H1 (cell line): ENCODE measurements at regions not wholly inside any gene's neighbourhood (a gene's known extent, or its start where the extent isn't known, plus 50 kb on each side); places are given as distances from the start of the nearest gene placed in this dataset.

ENCODE experiments used
- CTCF ChIA-PET: fragments of 300-600 bp; sonication (Branson Sonifier 250); formaldehyde crosslinking; loops from one replicate; lab custom pipeline; 2021; ENCODE audit not compliant: partially characterized antibody; lab: Charles Lee
- POLR2A ChIA-PET: fragments of 300-600 bp; sonication (Branson Sonifier 250); formaldehyde crosslinking; loops from one replicate; lab custom pipeline; 2021; ENCODE audit warnings: inconsistent platforms; ENCODE audit not compliant: partially characterized antibody; lab: Charles Lee
- DNase-seq, 2 experiments: peaks; one replicate each; pipeline versions ENCODE4 v3.0.0 to v3.0.0-alpha.2; 2010 to 2022; ENCODE audit warnings: low spot score in 2 of 2, low read depth in 1 of 2, mixed read lengths in 1 of 2
- FAIRE-seq: peaks from 2 replicates; lab custom pipeline; 2011; peaks lifted over from hg19 to GRCh38; lab: Jason Lieb, UNC
- H2AFZ ChIP-seq: 2 replicates; pipeline ENCODE4 v1.8.1; 2012; ENCODE audit warnings: low read length, inconsistent platforms
- H2AK5ac ChIP-seq: 2 replicates; pipeline ENCODE4 v1.6.1; 2013; ENCODE audit warnings: low read depth, low read length
- H2BK120ac ChIP-seq: replicated peaks from 2 replicates; pipeline ENCODE3; 2013; ENCODE audit warnings: low read depth, low read length, inconsistent platforms
- H2BK12ac ChIP-seq: 2 replicates; pipeline ENCODE4 v1.6.1; 2013; ENCODE audit warnings: low read depth, low read length
- H2BK15ac ChIP-seq: 2 replicates; pipeline ENCODE4 v1.6.1; 2013; ENCODE audit warnings: low read length
- H2BK20ac ChIP-seq: 2 replicates; pipeline ENCODE4 v1.6.1; 2013; ENCODE audit warnings: low read length
- H2BK5ac ChIP-seq: 2 replicates; pipeline ENCODE4 v1.6.1; 2013; ENCODE audit warnings: low read depth, low read length
- H3K14ac ChIP-seq: 2 replicates; pipeline ENCODE4 v1.6.1; 2013; ENCODE audit warnings: inconsistent platforms; ENCODE audit not compliant: insufficient read length
- H3K18ac ChIP-seq: 2 replicates; pipeline ENCODE4 v1.6.1; 2013; ENCODE audit warnings: low read length; ENCODE audit errors: extremely low read depth
- H3K23ac ChIP-seq: 2 replicates; pipeline ENCODE4 v1.6.1; 2013; ENCODE audit warnings: inconsistent platforms; ENCODE audit not compliant: insufficient read length
- H3K23me2 ChIP-seq: 2 replicates; pipeline ENCODE4 v1.6.1; 2013; ENCODE audit warnings: low read depth, low read length
- H3K27ac ChIP-seq: 2 replicates; pipeline ENCODE4 v1.6.1; 2011; ENCODE audit warnings: low read depth, low read length, inconsistent platforms
- H3K27me3 ChIP-seq, 4 experiments: replicated peaks in 1 of 4; 1 replicate in 1 of 4; 2 replicates in 3 of 4; pipeline versions ENCODE4 v1.6.1 to v1.8.1; 2011 to 2013; ENCODE audit warnings: low read length in 3 of 4, mild to moderate bottlenecking in 3 of 4, inconsistent platforms in 2 of 4, mixed read lengths in 2 of 4, moderate library complexity in 1 of 4; ENCODE audit not compliant: control insufficient read depth in 3 of 4, insufficient read depth in 3 of 4; ENCODE audit errors: extremely low read depth in 1 of 4
- H3K36me3 ChIP-seq, 4 experiments: 2 replicates each; pipeline versions ENCODE4 v1.6.1 to v1.8.1; 2011 to 2013; ENCODE audit warnings: mild to moderate bottlenecking in 4 of 4, low read length in 3 of 4, moderate library complexity in 2 of 4, control low read depth in 1 of 4, inconsistent platforms in 1 of 4; ENCODE audit not compliant: insufficient read depth in 4 of 4, control insufficient read depth in 2 of 4
- H3K4ac ChIP-seq: replicated peaks from 2 replicates; pipeline ENCODE3; 2013; ENCODE audit warnings: low read length, low read depth, mixed read lengths, inconsistent platforms; ENCODE audit not compliant: insufficient read length
- H3K4me1 ChIP-seq, 4 experiments: replicated peaks in 1 of 4; 1 replicate in 1 of 4; 2 replicates in 3 of 4; pipeline versions ENCODE4 v1.6.1 to v1.8.1; 2011 to 2013; ENCODE audit warnings: low read length in 3 of 4, inconsistent platforms in 2 of 4, mixed read lengths in 1 of 4; ENCODE audit not compliant: insufficient read depth in 4 of 4, control insufficient read depth in 3 of 4
- H3K4me2 ChIP-seq, 2 experiments: 2 replicates each; pipeline versions ENCODE4 v1.6.1 to v1.8.1; 2011 to 2013; ENCODE audit warnings: low read depth in 2 of 2, low read length in 2 of 2, control low read depth in 1 of 2, inconsistent platforms in 1 of 2, mild to moderate bottlenecking in 1 of 2; ENCODE audit not compliant: insufficient read depth in 1 of 2
- H3K4me3 ChIP-seq, 4 experiments: fragments of 200-600, 300-600 bp in 1 of 4; sonication (generic), shearing (Covaris generic), sonication (Bioruptor Twin) in 1 of 4; 2 replicates each; pipeline versions ENCODE4 v1.5.1 to v1.8.1; 2011 to 2016; ENCODE audit warnings: low read length in 4 of 4, low read depth in 3 of 4, control low read depth in 2 of 4, inconsistent platforms in 2 of 4, mild to moderate bottlenecking in 2 of 4, mixed read lengths in 1 of 4, moderate library complexity in 1 of 4; ENCODE audit not compliant: insufficient read depth in 2 of 4; ENCODE audit errors: extremely low read depth in 1 of 4
- H3K56ac ChIP-seq: replicated peaks from 2 replicates; pipeline ENCODE3; 2013; ENCODE audit warnings: low read depth, mild to moderate bottlenecking, mixed read lengths, low read length, inconsistent platforms; ENCODE audit not compliant: insufficient read length
- H3K79me1 ChIP-seq: 2 replicates; pipeline ENCODE4 v1.6.1; 2013; ENCODE audit warnings: low read depth, low read length, control low read depth
- H3K79me2 ChIP-seq, 2 experiments: 2 replicates each; pipeline versions ENCODE4 v1.6.1 to v1.8.1; 2012 to 2013; ENCODE audit warnings: low read length in 2 of 2, mild to moderate bottlenecking in 2 of 2, inconsistent platforms in 1 of 2; ENCODE audit not compliant: insufficient read depth in 2 of 2, control insufficient read depth in 1 of 2
- H3K9ac ChIP-seq, 4 experiments: replicated peaks in 1 of 4; 1 replicate in 1 of 4; 2 replicates in 3 of 4; pipeline versions ENCODE4 v1.6.1 to v1.8.1; 2011 to 2013; ENCODE audit warnings: low read depth in 3 of 4, low read length in 3 of 4, control low read depth in 2 of 4, mild to moderate bottlenecking in 2 of 4, moderate library complexity in 2 of 4, inconsistent platforms in 1 of 4; ENCODE audit errors: extremely low read depth in 1 of 4
- H3K9me3 ChIP-seq, 2 experiments: 2 replicates each; pipeline versions ENCODE4 v1.6.1 to v1.8.1; 2012 to 2013; ENCODE audit warnings: mild to moderate bottlenecking in 2 of 2, moderate library complexity in 2 of 2, control low read depth in 1 of 2, inconsistent platforms in 1 of 2, low read depth in 1 of 2, low read length in 1 of 2, mixed read lengths in 1 of 2; ENCODE audit not compliant: insufficient read depth in 2 of 2
- H4K20me1 ChIP-seq, 2 experiments: replicated peaks in 1 of 2; 2 replicates each; pipeline versions ENCODE3 to v1.8.1; 2011 to 2013; ENCODE audit warnings: inconsistent platforms in 2 of 2, low read length in 2 of 2, mild to moderate bottlenecking in 1 of 2; ENCODE audit not compliant: insufficient read depth in 2 of 2, control insufficient read depth in 1 of 2
- H4K5ac ChIP-seq: 2 replicates; pipeline ENCODE4 v1.6.1; 2013; ENCODE audit warnings: low read length, low read depth, mixed read lengths, inconsistent platforms; ENCODE audit not compliant: insufficient read length
- H4K8ac ChIP-seq: 2 replicates; pipeline ENCODE4 v1.8.0; 2013; ENCODE audit warnings: mild to moderate bottlenecking, moderate library complexity, low read length, inconsistent platforms; ENCODE audit not compliant: insufficient read depth; ENCODE audit errors: extremely low read depth
- H4K91ac ChIP-seq: replicated peaks from 2 replicates; pipeline ENCODE3; 2013; ENCODE audit warnings: low read length, mixed read lengths, inconsistent platforms; ENCODE audit not compliant: insufficient read length
- ASH2L ChIP-seq: fragments of 200-600, 300-600 bp; sonication (generic); IDR thresholded peaks from one replicate; pipeline ENCODE4 v1.7.1; 2017; ENCODE audit warnings: low read length
- CBX8 ChIP-seq: fragments of 300-800, 300-1000 bp; sonication (generic); IDR thresholded peaks from 2 replicates; pipeline ENCODE4 v1.7.1; 2016; ENCODE audit warnings: low read depth, low read length, borderline replicate concordance
- CHD2 ChIP-seq: IDR thresholded peaks from 2 replicates; pipeline ENCODE4 v1.6.1; 2012; ENCODE audit warnings: low read length, improper control_type of control experiment
- GABPA ChIP-seq: IDR thresholded peaks from 2 replicates; pipeline ENCODE4 v1.6.1; 2011; ENCODE audit warnings: mild to moderate bottlenecking, low read length, moderate library complexity, borderline replicate concordance; ENCODE audit not compliant: insufficient read depth
- HDAC2 ChIP-seq, 2 experiments: fragments of 300-600 bp in 1 of 2; sonication (generic) in 1 of 2; IDR thresholded peaks; 2 replicates each; pipeline ENCODE4 v1.6.1; 2011 to 2012; ENCODE audit warnings: low read depth in 2 of 2, low read length in 2 of 2, mild to moderate bottlenecking in 2 of 2, moderate library complexity in 2 of 2, borderline replicate concordance in 1 of 2, inconsistent platforms in 1 of 2
- JUND ChIP-seq: IDR thresholded peaks from 2 replicates; pipeline ENCODE4 v1.6.1; 2011; ENCODE audit warnings: mild to moderate bottlenecking, improper control_type of control experiment, low read length
- KDM1A ChIP-seq: fragments of 200-600, 300-600 bp; sonication (generic); IDR thresholded peaks from 2 replicates; pipeline ENCODE4 v1.7.1; 2016; ENCODE audit warnings: mild to moderate bottlenecking, low read length, borderline replicate concordance
- NANOG ChIP-seq: IDR thresholded peaks from 2 replicates; pipeline ENCODE4 v1.6.1; 2011; ENCODE audit warnings: low read length, low read depth, mild to moderate bottlenecking, inconsistent platforms; ENCODE audit not compliant: insufficient read depth, poor library complexity, severe bottlenecking
- PHF8 ChIP-seq: fragments of 200-600 bp; sonication (generic); conservative IDR thresholded peaks from 2 replicates; pipeline ENCODE4 v1.7.1; 2012; ENCODE audit warnings: low read depth, mild to moderate bottlenecking, inconsistent platforms, low read length, moderate library complexity
- POU5F1 ChIP-seq: IDR thresholded peaks from 2 replicates; pipeline ENCODE4 v1.6.1; 2011; ENCODE audit warnings: low read depth, mild to moderate bottlenecking, low read length, moderate library complexity
- RNF2 ChIP-seq: fragments of 200-900, 300-1000 bp; sonication (generic); IDR thresholded peaks from 2 replicates; pipeline ENCODE4 v1.7.1; 2016; ENCODE audit warnings: borderline replicate concordance, low read depth, mild to moderate bottlenecking, antibody characterized with exemption, low read length; ENCODE audit not compliant: poor library complexity, severe bottlenecking; ENCODE audit errors: missing control alignments
- SIN3A ChIP-seq, 2 experiments: IDR thresholded peaks in 1 of 2; conservative IDR thresholded peaks in 1 of 2; 2 replicates each; pipeline ENCODE4 v1.6.1; 2011 to 2012; ENCODE audit warnings: low read length in 2 of 2, improper control_type of control experiment in 1 of 2, low read depth in 1 of 2, mild to moderate bottlenecking in 1 of 2
- TCF12 ChIP-seq: IDR thresholded peaks from 2 replicates; pipeline ENCODE4 v1.6.1; 2011; ENCODE audit warnings: low read depth, mild to moderate bottlenecking, low read length
- TEAD4 ChIP-seq: IDR thresholded peaks from 2 replicates; pipeline ENCODE4 v1.6.1; 2012; ENCODE audit warnings: low read depth, low read length, inconsistent platforms, mixed read lengths
- WGBS, 2 experiments: shearing (Covaris generic) in 1 of 2; methylation state at CpG; one replicate each; pipeline versions ENCODE4 v1.1.6 to v1.1.7; 2013 to 2015; ENCODE audit warnings: low lambda C conversion rate in 2 of 2, mixed read lengths in 2 of 2, inconsistent platforms in 1 of 2, low coverage in 1 of 2, missing lambda C conversion rate in 1 of 2; ENCODE audit not compliant: insufficient replicate concordance in 2 of 2, insufficient coverage in 1 of 2, insufficient read length in 1 of 2; ENCODE audit errors: extremely low coverage in 1 of 2, missing lambda C conversion rate in 1 of 2; 5-methylcytosine and 5-hydroxymethylcytosine counted together

GRCh38 chr19:28142258-28142657 lies 1070.7 kb downstream of the UQCRFS1 start:
- Histone ChIP-seq H3K4me1 (no peaks in the 10 kb centered on the region; a peak in 1 of 7 replicates), H3K9me3 (no peaks in the 10 kb centered on the region), H3K4ac (no peak overlapping the region), H3K4me2 (no peak overlapping the region), H3K27ac (no peak overlapping the region), H4K5ac (no peak overlapping the region), H3K23ac (no peak overlapping the region), H2AK5ac (no peak overlapping the region), H3K79me2 (no peaks in the 10 kb centered on the region), H2BK12ac (no peak overlapping the region), H2BK15ac (no peak overlapping the region), H3K4me3 (no peak overlapping the region), H3K23me2 (no peaks in the 10 kb centered on the region), H3K27me3 (no peaks in the 10 kb centered on the region), H4K8ac (no peak overlapping the region), H3K9ac (no peak overlapping the region), H3K79me1 (no peaks in the 10 kb centered on the region), H2BK120ac (no peak overlapping the region), H3K18ac (no peak overlapping the region), H4K20me1 (no peaks in the 10 kb centered on the region), H3K56ac (no peak overlapping the region), H2AFZ (no peak overlapping the region), H4K91ac (no peak overlapping the region), H2BK20ac (no peak overlapping the region), H2BK5ac (no peak overlapping the region), H3K36me3 (no peaks in the 10 kb centered on the region), H3K14ac (no peak overlapping the region)
- FAIRE-seq (no peak), DNase-seq (no peak)
- 91% methylated on average over 1 of the region's 1 CpG; no CpG with 5 or more reads in 1 of the 2 experiments for WGBS, 2 experiments
- CTCF ChIA-PET: interaction anchor here (1.0 kb wide), 1 partner anchor 9 kb away, joined by 3 read pairs; no protein-coding TSS in a partner anchor
- POLR2A ChIA-PET: no interaction called here
- TF ChIP-seq PHF8 (no peak), CHD2 (no peak), TEAD4 (no peak), HDAC2 (IDR thresholded peaks at IDR 0.05; ENCODE audit: borderline replicate concordance in 1 of 2, low read depth in 2 of 2, low read length in 2 of 2) (no peak), TCF12 (no peak), GABPA (no peak), CBX8 (no peak), NANOG (no peak), KDM1A (no peak), JUND (no peak), ASH2L (no peak), RNF2 (no peak), POU5F1 (no peak), SIN3A (conservative IDR thresholded peaks at IDR 0.05 in 1 of 2, IDR thresholded peaks at IDR 0.05 in 1 of 2; ENCODE audit: low read depth in 1 of 2, low read length in 2 of 2) (no peak)
